Endothelial cell (in vitro differentiated cells): ENCODE measurements at regions not wholly inside any gene's neighbourhood (a gene's known extent, or its start where the extent isn't known, plus 50 kb on each side); places are given as distances from the start of the nearest gene placed in this dataset.

Source experiments
- DNase-seq: peaks from one replicate; pipeline ENCODE4 v3.0.0; 2021; ENCODE audit warnings: low spot score
- H3K27ac Mint-ChIP-seq: one replicate; pipeline ENCODE4 v1.8.0; 2021; ENCODE audit warnings: mixed read lengths, inconsistent platforms; ENCODE audit not compliant: unreplicated experiment
- H3K27me3 Mint-ChIP-seq: one replicate; pipeline ENCODE4 v1.8.0; 2021; ENCODE audit warnings: mild to moderate bottlenecking, moderate library complexity, mixed read lengths, inconsistent platforms; ENCODE audit not compliant: unreplicated experiment
- H3K36me3 Mint-ChIP-seq: one replicate; pipeline ENCODE4 v1.8.0; 2021; ENCODE audit warnings: mild to moderate bottlenecking, low read depth, mixed read lengths, inconsistent platforms; ENCODE audit not compliant: unreplicated experiment
- H3K4me1 Mint-ChIP-seq: one replicate; pipeline ENCODE4 v1.8.0; 2021; ENCODE audit warnings: mild to moderate bottlenecking, mixed read lengths, inconsistent platforms; ENCODE audit not compliant: unreplicated experiment
- H3K4me3 Mint-ChIP-seq: one replicate; pipeline ENCODE4 v1.8.0; 2021; ENCODE audit warnings: mild to moderate bottlenecking, mixed read lengths, inconsistent platforms; ENCODE audit not compliant: unreplicated experiment
- H3K9me3 Mint-ChIP-seq: one replicate; pipeline ENCODE4 v1.8.0; 2021; ENCODE audit warnings: mixed read lengths, inconsistent platforms; ENCODE audit not compliant: unreplicated experiment
- TF ChIP-seq, protein P1 (sequence below): fragments of 200-600 bp; sonication (generic); IDR thresholded peaks from one replicate; pipeline ENCODE4 v1.5.0; 2021; ENCODE audit warnings: antibody characterized with exemption; ENCODE audit not compliant: unreplicated experiment

DNA sequence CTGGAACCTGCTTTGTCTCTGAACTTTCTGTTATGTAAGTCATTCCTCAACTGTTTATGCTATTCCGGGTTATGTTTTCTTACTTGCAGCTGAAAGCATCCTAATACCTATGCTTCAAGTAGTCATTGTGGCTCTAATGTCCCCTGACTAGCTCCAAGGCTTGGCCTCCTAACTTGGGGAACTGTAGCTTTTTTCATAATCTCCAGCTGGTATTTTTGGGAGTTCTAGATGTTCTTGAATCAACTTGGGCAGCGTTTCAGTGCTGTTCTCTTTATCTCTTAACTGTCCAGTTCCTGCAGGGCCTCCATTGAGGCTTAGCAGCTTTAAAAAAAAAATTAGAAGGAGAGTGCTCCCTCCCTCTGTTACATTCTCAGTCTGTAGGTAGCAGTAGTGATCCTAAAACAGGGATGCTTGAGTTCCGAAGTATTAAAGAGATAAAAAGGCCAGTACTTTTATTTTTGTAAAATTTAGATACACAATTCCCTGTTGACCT, 100.0 kb upstream of the ACTBL2 start:
- H3K9me3 Mint-ChIP-seq, result no peaks in the 10 kb centered on the region
- H3K4me1 Mint-ChIP-seq, result no peaks in the 10 kb centered on the region
- no peak for DNase-seq
- no peak overlapping the region for H3K27ac Mint-ChIP-seq
- TF ChIP-seq, protein P1, sequence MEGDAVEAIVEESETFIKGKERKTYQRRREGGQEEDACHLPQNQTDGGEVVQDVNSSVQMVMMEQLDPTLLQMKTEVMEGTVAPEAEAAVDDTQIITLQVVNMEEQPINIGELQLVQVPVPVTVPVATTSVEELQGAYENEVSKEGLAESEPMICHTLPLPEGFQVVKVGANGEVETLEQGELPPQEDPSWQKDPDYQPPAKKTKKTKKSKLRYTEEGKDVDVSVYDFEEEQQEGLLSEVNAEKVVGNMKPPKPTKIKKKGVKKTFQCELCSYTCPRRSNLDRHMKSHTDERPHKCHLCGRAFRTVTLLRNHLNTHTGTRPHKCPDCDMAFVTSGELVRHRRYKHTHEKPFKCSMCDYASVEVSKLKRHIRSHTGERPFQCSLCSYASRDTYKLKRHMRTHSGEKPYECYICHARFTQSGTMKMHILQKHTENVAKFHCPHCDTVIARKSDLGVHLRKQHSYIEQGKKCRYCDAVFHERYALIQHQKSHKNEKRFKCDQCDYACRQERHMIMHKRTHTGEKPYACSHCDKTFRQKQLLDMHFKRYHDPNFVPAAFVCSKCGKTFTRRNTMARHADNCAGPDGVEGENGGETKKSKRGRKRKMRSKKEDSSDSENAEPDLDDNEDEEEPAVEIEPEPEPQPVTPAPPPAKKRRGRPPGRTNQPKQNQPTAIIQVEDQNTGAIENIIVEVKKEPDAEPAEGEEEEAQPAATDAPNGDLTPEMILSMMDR, result no peak
- peaks cover 4% of the 10 kb centered on the region for H3K36me3 Mint-ChIP-seq
- H3K4me3 Mint-ChIP-seq, result no peak overlapping the region
- no peaks in the 10 kb centered on the region for H3K27me3 Mint-ChIP-seq

DNA sequence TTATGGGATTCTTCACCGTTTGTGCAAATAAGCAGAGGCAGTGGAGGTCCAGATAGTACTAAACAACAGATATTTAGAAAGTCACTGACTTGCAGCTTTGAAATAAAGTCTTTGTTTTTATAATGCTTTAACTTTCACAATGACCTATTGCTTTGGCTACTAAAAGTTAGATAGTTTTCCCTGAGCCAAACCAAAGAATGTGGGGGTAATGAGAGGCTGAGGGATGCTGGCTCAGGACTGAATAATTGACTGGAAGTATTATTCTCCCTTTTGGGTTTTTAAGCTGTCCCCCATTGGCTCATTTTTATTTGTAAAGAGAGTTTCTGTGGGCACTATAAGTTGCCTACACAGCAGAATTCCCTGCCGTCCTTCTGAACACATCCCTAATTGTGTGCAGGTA, 99.2 kb upstream of the ACTBL2 start:
- TF ChIP-seq, protein P1, result no peak
- no peaks in the 10 kb centered on the region for H3K27me3 Mint-ChIP-seq
- H3K27ac Mint-ChIP-seq, result no peak overlapping the region
- no peaks in the 10 kb centered on the region for H3K4me1 Mint-ChIP-seq
- no peak for DNase-seq
- no peak overlapping the region for H3K4me3 Mint-ChIP-seq
- H3K36me3 Mint-ChIP-seq, result no peaks in the 10 kb centered on the region
- H3K9me3 Mint-ChIP-seq, result no peaks in the 10 kb centered on the region

DNA sequence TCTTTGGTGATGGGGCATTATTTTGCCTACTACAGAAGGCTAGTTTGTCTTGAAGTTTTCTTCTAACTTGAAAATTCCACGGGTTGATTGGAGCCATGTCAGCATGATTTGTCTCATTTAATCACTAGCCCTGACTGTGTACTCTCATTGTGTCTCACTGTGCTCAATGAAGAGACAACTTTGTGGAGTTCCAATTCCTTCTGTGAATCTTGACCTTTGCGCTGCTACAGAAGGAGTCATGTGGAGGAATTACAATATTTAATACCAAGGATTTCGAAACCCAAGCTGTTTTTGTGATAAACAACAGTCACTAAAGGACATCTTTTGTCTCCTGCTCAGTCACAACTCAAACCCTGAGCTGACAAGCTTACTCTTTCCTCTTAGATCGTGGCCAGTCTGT, 98.6 kb upstream of the ACTBL2 start:
- no peaks in the 10 kb centered on the region for H3K4me1 Mint-ChIP-seq
- H3K36me3 Mint-ChIP-seq, result no peaks in the 10 kb centered on the region
- H3K27me3 Mint-ChIP-seq, result no peaks in the 10 kb centered on the region
- TF ChIP-seq, protein P1, result no peak
- no peaks in the 10 kb centered on the region for H3K9me3 Mint-ChIP-seq
- no peak overlapping the region for H3K4me3 Mint-ChIP-seq
- no peak overlapping the region for H3K27ac Mint-ChIP-seq
- no peak for DNase-seq

DNA sequence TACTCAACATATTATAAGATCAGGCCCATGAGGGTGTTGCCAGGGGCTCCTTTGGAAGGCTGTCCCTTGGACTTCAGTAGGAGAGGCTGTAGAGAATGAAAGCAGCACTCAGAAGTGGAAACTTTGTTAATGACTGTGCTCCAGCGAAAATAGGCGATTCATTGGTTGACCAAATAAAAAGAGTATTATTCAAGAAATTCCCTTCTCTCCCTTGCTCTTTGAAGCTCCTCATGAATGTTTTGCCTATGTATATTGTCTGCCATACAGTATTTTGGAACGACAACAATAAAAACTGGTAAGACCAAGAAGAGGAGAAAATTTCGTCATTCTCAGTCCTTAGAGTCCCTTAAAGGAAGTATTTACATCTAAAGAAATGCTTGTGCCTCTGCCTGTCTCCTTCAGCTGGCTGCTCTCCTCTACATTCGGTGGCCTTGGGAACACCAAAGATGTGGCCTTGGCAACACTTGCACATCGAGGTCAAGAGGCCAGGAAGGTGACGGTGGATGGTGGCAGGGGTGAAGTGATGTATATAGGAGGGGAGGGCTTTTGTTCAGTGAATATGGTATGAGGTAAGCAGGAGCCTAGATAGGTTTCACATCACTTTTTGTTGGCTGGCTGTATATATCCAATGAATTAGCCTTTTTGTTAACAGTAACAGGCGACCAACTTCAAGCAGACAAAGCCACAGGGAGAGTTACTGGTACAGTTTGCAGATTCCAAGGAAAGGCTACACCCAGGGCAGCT, 95.0 kb upstream of the ACTBL2 start:
- Mint-ChIP-seq H3K9me3 (no peaks in the 10 kb centered on the region), H3K4me3 (no peak overlapping the region), H3K36me3 (no peaks in the 10 kb centered on the region), H3K4me1 (no peaks in the 10 kb centered on the region), H3K27me3 (no peaks in the 10 kb centered on the region), H3K27ac (no peak overlapping the region)
- DNase-seq, result no peak
- TF ChIP-seq, protein P1, result no peak

DNA sequence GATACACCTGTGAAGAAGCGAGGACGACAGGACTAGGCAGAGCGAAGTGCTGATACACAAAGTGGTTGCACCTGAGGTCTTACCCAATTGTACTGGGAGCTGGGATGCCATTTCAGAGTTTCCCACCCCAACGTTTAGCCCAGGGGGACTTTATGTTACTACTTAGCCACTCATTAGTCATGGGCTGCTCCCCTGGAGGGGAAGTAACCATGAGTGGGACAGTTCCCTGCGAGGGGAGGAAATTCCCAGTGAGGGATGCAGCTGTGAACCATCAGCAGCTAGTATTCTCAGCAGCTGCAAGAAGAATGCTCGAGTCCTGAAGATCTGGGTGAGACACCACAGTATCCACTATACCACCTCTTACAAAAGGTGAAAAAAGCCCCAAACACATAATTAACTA, 93.7 kb upstream of the ACTBL2 start:
- Mint-ChIP-seq H3K4me1 (no peaks in the 10 kb centered on the region), H3K27ac (no peak overlapping the region), H3K4me3 (no peak overlapping the region), H3K27me3 (no peaks in the 10 kb centered on the region), H3K9me3 (no peaks in the 10 kb centered on the region), H3K36me3 (no peaks in the 10 kb centered on the region)
- TF ChIP-seq, protein P1, result no peak
- DNase-seq, result no peak
